Gastrocnemius medialis (tissue), 4 donors: ENCODE measurements at regions not wholly inside any gene's neighbourhood (a gene's known extent, or its start where the extent isn't known, plus 50 kb on each side); places are given as distances from the start of the nearest gene placed in this dataset.

Source experiments
- ATAC-seq, 2 donors: fragments of 150-250 bp; one replicate each; pipeline ENCODE4 v1.9.1; 2016
- DNase-seq, 2 donors: peaks; one replicate each; pipeline ENCODE4 v3.0.0-alpha.2; 2019
- H3K27ac ChIP-seq, 4 donors: fragments of 200-600 bp; sonication (generic); 1 replicate in 1 of 4; 2 replicates in 3 of 4; pipeline ENCODE4 v1.5.1; 2016 to 2018; ENCODE audit warnings: mild to moderate bottlenecking in 2 of 4, moderate library complexity in 1 of 4
- H3K27me3 ChIP-seq, 3 donors: fragments of 200-600 bp; sonication (generic) in 2 of 3; 1 replicate in 1 of 3; 2 replicates in 2 of 3; pipeline versions ENCODE4 v1.5.1 to v1.6.0; 2016 to 2019; ENCODE audit warnings: mild to moderate bottlenecking in 1 of 3, moderate library complexity in 1 of 3
- H3K36me3 ChIP-seq, 2 donors: fragments of 200-600 bp; sonication (generic) in 1 of 2; one replicate each; pipeline ENCODE4 v1.5.1; 2017 to 2018
- H3K4me1 ChIP-seq, 2 donors: fragments of 200-600 bp; sonication (generic) in 1 of 2; one replicate each; pipeline ENCODE4 v1.5.1; 2016 to 2017; ENCODE audit warnings: mild to moderate bottlenecking in 2 of 2
- H3K4me3 ChIP-seq, 4 donors: fragments of 200-600 bp; sonication (generic) in 3 of 4; 1 replicate in 1 of 4; 2 replicates in 3 of 4; pipeline ENCODE4 v1.5.1; 2016 to 2019; ENCODE audit warnings: mild to moderate bottlenecking in 2 of 4
- H3K9me3 ChIP-seq, 3 donors: fragments of 200-600 bp; sonication (generic) in 2 of 3; 1 replicate in 1 of 3; 2 replicates in 2 of 3; pipeline ENCODE4 v1.5.1; 2016 to 2019
- POLR2A ChIP-seq, 2 donors: fragments of 450-650 bp; IDR thresholded peaks; one replicate each; pipeline ENCODE4 v1.6.1; 2017; ENCODE audit warnings: antibody characterized with exemption in 2 of 2, mild to moderate bottlenecking in 2 of 2, moderate library complexity in 2 of 2
- in situ Hi-C, 4 donors: fragments of 200-750 bp; cut with MboI; loops; one replicate each; pipeline versions ENCODE4 v1.15.0 to v1.8.0; 2017; ENCODE audit warnings: low sequenced_read_pairs in 4 of 4
- intact Hi-C: fragments of 100-400 bp; cut with DNase I; formaldehyde crosslinking; loops from one replicate; pipeline ENCODE4 v1.15.1; 2023; ENCODE audit warnings: low total_unique reads
- TF ChIP-seq, protein P1 (sequence below), 5 experiments: fragments of 450-650 bp in 3 of 5; fragments of 200-600 bp in 2 of 5; sonication (generic) in 2 of 5; IDR thresholded peaks in 4 of 5; conservative IDR thresholded peaks in 1 of 5; 1 replicate in 4 of 5; 2 replicates in 1 of 5; pipeline ENCODE4 v1.5.1; 2016 to 2019; ENCODE audit warnings: antibody characterized with exemption in 5 of 5, mild to moderate bottlenecking in 3 of 5, moderate library complexity in 3 of 5

DNA sequence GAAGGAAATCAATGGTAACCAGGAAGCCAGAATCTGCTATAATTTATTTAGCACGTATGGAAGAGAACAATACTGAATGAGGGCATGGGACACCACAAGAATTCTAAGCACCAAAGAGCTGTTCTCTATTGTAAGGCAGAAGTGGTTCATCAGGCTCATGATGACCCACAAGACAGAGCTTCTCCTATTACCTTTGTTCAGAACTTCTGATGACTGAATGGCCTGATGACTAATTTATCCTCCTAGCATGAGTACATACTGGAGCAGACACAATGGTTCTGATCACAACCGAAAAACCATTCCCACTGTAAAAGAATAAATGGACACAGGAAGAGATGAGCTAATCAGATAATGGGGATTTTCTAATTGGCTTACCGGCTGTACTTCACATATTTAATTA lies 329.8 kb upstream of the PDE4D start:
- in situ Hi-C loops, result no loop called here
- no peak for TF ChIP-seq POLR2A (IDR thresholded peaks at IDR 0.05)
- TF ChIP-seq, protein P1, sequence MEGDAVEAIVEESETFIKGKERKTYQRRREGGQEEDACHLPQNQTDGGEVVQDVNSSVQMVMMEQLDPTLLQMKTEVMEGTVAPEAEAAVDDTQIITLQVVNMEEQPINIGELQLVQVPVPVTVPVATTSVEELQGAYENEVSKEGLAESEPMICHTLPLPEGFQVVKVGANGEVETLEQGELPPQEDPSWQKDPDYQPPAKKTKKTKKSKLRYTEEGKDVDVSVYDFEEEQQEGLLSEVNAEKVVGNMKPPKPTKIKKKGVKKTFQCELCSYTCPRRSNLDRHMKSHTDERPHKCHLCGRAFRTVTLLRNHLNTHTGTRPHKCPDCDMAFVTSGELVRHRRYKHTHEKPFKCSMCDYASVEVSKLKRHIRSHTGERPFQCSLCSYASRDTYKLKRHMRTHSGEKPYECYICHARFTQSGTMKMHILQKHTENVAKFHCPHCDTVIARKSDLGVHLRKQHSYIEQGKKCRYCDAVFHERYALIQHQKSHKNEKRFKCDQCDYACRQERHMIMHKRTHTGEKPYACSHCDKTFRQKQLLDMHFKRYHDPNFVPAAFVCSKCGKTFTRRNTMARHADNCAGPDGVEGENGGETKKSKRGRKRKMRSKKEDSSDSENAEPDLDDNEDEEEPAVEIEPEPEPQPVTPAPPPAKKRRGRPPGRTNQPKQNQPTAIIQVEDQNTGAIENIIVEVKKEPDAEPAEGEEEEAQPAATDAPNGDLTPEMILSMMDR (IDR thresholded peaks at IDR 0.05 in 4 of 5, conservative IDR thresholded peaks at IDR 0.05 in 1 of 5), result no peak
- H3K9me3 ChIP-seq, result no peaks in the 10 kb centered on the region
- no peak overlapping the region for H3K4me3 ChIP-seq
- no peak overlapping the region for H3K27ac ChIP-seq
- H3K36me3 ChIP-seq, result no peaks in the 10 kb centered on the region
- H3K4me1 ChIP-seq, result no peaks in the 10 kb centered on the region
- ATAC-seq, result no peak
- no peaks in the 10 kb centered on the region for H3K27me3 ChIP-seq
- intact Hi-C loops, result no loop called here
- DNase-seq, result no peak

DNA sequence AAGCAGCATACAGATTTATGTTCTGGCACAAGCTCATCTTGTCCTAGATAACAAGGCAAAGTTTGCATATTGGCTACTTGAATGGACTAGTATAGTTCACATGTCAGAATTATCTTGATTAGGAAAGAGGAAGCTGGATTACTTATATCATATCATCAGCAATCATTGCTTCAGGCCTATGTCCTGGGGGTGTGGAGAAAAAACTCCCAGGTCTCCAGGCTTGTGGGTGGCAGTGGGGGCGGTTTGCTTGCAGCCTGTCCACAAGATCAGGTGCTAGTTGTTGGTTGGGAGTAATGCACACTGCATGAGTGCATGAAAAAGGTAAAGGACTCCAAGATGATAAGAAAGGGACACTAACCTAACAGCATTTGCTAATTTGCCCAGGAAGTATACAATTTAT lies 326.4 kb upstream of the PDE4D start:
- no peaks in the 10 kb centered on the region for H3K4me1 ChIP-seq
- no peak overlapping the region for H3K4me3 ChIP-seq
- in situ Hi-C loops, result no loop called here
- intact Hi-C loops, result no loop called here
- H3K27ac ChIP-seq, result no peak overlapping the region
- DNase-seq (no peak), ATAC-seq (no peak)
- no peaks in the 10 kb centered on the region for H3K36me3 ChIP-seq
- TF ChIP-seq, protein P1 (IDR thresholded peaks at IDR 0.05 in 4 of 5, conservative IDR thresholded peaks at IDR 0.05 in 1 of 5), result no peak
- no peak for TF ChIP-seq POLR2A (IDR thresholded peaks at IDR 0.05)
- no peaks in the 10 kb centered on the region for H3K27me3 ChIP-seq
- H3K9me3 ChIP-seq, result no peaks in the 10 kb centered on the region

DNA sequence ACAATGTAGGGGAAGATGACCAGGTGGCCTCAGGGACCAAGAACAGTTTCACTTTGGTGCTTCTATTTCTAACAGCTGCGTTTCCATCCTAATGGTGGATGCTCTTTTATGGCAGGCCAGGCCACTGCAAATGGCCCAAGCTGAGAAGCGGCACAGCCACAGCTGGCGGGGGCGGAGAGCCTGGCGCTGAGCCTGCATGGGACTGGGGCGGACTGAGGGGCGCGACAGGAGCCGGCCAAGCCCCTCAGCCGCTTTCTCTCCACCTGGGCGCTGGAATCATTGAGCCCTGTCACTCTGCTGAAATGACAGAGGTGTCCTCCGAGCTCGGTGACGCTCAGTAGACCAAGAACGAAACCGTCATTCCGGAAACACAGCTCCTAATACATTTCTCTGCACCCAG lies 317.3 kb upstream of the PDE4D start:
- intact Hi-C loops (no loop called here), in situ Hi-C loops (no loop called here)
- Histone ChIP-seq H3K4me1 (no peaks in the 10 kb centered on the region), H3K36me3 (no peaks in the 10 kb centered on the region), H3K27me3 (no peaks in the 10 kb centered on the region), H3K4me3 (no peak overlapping the region), H3K27ac (no peak overlapping the region), H3K9me3 (no peaks in the 10 kb centered on the region)
- ATAC-seq (no peak), DNase-seq (no peak)
- TF ChIP-seq POLR2A (IDR thresholded peaks at IDR 0.05), result no peak
- TF ChIP-seq, protein P1 (IDR thresholded peaks at IDR 0.05 in 4 of 5, conservative IDR thresholded peaks at IDR 0.05 in 1 of 5), result no peak

DNA sequence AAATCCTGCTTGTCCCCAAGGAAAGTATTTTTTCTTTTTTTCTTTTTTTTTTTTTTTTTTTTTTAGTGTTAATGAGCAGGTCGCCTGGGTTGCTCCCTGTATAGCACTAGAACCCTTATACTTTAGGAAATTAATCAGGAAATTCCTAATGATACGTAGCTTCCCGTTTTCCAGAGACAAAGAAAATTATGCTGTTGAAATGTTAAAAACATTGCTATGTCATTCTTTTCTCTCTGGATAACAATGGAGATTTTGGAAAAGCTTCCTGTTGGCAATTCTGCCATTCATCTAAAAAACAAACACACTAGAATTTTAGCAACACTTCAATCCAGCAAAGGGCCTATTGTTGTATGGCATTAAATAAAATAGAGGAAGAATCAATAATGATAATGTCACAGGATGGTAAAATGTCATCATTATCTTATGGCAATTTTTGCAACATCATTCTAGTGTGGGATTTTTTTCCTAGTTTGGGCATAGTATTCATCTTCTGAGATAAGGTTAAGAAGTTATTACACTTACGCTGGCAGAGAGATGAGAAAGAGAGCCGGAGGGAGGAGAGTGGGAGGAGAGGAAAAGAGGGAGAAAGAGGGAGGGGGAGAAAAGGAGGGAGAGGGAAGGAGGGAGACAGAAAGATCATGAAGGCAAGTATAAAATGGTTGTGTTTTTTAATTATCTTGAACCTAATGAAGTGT lies 315.8 kb upstream of the PDE4D start:
- intact Hi-C loops, result no loop called here
- H3K36me3 ChIP-seq, result no peaks in the 10 kb centered on the region
- H3K9me3 ChIP-seq, result no peaks in the 10 kb centered on the region
- H3K4me3 ChIP-seq, result no peak overlapping the region
- H3K27ac ChIP-seq, result no peak overlapping the region
- in situ Hi-C loops, result no loop called here
- H3K4me1 ChIP-seq, result no peaks in the 10 kb centered on the region
- H3K27me3 ChIP-seq, result no peaks in the 10 kb centered on the region
- ATAC-seq (no peak), DNase-seq (no peak)
- TF ChIP-seq, protein P1 (IDR thresholded peaks at IDR 0.05 in 4 of 5, conservative IDR thresholded peaks at IDR 0.05 in 1 of 5), result no peak
- no peak for TF ChIP-seq POLR2A (IDR thresholded peaks at IDR 0.05)

DNA sequence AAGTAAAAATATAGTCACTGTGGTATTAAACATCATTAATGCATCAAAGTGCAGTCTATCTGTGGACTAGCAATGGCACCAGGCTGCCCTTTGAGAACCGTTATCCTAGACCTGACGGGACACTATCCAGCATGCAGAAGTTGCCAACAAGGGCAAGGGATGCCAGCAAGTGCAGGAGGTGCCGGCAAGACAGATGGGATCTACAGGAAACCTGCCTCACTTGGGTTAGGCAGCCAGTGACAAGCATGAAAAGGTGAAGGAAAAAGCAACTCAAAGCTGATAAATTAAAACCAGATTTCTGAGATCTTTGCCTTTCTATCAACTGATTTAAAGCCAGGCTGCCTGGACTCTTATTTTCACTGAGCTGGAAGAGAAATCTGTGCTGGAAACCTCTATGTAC lies 315.2 kb upstream of the PDE4D start:
- no peak overlapping the region for H3K27ac ChIP-seq
- in situ Hi-C loops, result no loop called here

More for the DNA sequence above, 315.2 kb upstream of the PDE4D start:
- TF ChIP-seq, protein P1 (IDR thresholded peaks at IDR 0.05 in 4 of 5, conservative IDR thresholded peaks at IDR 0.05 in 1 of 5), result no peak
- TF ChIP-seq POLR2A (IDR thresholded peaks at IDR 0.05), result no peak
- H3K27me3 ChIP-seq, result no peaks in the 10 kb centered on the region
- no peaks in the 10 kb centered on the region for H3K4me1 ChIP-seq
- DNase-seq, result no peak
- no peaks in the 10 kb centered on the region for H3K9me3 ChIP-seq
- intact Hi-C loops, result no loop called here
- H3K36me3 ChIP-seq, result no peaks in the 10 kb centered on the region
- no peak for ATAC-seq
- no peak overlapping the region for H3K4me3 ChIP-seq
